Ammon's horn (tissue), 1 donor: ENCODE measurements at regions not wholly inside any gene's neighbourhood (a gene's known extent, or its start where the extent isn't known, plus 50 kb on each side); places are given as distances from the start of the nearest gene placed in this dataset.

Experiments used
- DNase-seq: peaks from one replicate; pipeline ENCODE4 v3.0.0-alpha.2; 2016; ENCODE audit warnings: low spot score

DNA sequence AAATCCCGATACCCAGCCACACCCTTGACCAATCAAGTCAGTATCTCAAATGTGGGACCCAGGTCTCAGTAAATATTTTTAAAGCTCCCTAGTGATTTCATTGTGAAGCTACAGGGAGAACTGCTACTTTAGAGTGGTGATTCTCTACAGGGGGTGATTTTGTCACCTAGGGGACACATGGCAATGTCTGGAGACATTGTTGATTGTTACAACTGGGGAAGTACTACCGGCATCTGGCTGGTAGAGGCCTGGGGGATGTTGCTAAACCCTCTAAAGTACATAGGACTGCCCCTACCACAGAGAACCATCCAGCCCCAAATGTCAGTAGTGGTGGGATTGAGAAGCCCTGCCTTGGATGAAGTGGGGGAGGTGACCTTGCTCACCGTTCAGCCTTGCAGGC lies 152.9 kb downstream of the RPS24 start:
- no peak for DNase-seq

DNA sequence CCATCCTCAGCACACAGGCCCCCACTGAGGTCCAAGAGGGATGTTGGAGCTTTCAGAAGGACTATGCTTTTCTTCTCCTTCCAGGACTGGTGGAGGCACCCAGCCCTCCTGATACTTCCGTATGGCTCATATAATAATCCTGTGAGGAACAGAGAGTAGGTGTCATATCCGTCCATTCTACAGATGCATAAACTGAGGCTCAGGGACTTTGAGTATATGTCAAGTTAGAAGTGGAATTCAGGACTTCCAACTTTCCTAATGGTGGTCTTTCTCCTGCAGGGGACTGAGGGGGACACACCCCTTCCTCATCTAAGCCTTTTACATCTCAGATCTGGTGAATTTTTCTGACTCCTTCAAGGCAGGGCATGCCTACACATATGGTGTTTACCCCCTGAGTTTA lies 153.7 kb downstream of the RPS24 start:
- no peak for DNase-seq

DNA sequence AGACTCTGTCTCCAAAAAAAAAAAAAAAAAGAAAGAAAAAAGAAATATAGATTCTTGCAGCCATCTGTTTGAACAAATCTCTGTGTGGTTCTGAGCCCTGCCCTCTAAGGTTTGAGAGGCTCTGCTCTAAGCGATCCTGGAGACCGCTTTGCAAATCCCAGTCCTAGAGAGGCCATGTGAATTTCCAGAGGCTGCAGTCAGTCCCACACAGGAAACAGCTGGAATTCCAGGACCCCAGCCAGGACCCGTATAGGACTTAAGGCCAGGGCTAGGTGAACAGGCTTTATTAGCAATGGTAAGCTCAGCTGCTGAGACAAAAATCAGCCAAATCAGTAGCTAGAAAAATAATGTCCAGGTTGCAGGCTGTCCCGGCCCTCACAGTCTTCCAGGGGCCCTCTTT lies 154.8 kb downstream of the RPS24 start:
- no peak for DNase-seq

DNA sequence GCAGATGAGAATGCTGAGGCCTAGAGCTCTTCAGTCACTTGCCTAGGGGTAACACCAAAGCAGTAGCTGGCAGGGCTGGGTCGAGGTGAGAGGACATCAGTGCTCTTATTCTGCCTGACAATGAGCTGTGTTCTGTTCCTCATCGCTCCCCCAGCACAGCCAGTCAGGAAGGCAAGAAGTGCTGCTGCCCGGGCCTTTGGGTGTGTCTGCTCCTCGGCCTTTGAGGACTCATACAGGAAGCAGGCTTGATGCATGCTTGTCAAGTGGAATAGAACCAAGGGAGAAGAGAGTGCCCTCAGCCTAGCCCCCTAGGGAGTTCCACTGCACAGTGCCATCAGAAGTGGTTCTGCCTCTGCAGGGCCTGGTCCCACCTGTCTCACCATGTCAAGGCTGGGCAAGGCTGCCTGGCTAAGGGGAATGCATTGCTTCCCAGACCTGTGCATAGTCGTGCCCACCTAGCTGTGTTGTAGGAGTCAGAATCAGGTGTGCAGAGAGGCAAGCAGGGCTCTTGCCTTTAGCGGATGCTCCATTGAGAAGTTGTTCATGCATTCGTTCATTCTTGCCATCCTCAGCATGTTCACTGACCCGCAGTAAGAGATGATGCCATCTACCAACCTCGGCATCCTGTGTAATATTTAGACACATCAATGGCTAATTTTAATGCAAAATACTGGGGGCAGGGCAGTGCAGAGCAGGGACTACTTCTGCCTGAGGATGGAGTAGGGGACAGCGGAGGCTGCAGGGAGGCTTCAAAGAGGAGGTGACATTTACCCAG lies 156.6 kb downstream of the RPS24 start:
- DNase-seq, result no peak

DNA sequence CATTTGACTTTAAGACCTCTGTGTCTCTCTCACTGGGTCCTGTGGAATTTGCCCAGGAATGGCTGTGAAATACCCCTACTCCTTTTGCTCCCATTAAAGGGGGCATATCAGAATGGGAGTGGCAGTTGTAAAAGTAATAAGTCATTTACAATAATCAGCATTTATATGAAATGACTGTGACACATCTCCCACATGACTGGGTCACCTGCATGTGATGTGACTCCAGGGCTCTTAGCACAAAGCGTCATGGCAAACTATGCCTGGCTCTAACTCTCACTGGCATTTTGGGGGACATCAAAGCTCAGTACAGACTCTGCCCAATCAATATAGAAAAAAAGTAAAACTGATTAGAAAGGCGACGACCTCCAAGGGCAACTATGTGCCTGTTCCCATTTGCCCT lies 157.6 kb downstream of the RPS24 start:
- DNase-seq, result no peak

DNA sequence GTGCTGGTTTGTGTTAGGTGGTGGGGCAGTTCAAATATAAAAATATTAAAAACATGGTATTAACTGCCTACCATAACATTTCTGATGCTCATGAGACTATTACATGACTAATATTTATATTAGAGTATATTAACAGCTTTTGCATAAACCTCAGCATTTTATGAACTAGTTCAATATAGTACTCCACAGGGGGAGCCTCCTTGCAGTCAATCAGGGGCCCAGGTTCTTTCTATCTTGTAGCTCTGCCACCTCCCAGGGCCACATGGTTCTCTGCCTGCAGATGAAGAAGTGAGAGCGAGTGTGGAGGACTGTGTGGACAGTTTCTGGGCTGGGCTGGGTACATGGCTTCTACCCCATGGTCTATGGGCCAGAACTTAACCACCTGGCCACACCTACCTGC lies 159.5 kb downstream of the RPS24 start:
- DNase-seq, result no peak

DNA sequence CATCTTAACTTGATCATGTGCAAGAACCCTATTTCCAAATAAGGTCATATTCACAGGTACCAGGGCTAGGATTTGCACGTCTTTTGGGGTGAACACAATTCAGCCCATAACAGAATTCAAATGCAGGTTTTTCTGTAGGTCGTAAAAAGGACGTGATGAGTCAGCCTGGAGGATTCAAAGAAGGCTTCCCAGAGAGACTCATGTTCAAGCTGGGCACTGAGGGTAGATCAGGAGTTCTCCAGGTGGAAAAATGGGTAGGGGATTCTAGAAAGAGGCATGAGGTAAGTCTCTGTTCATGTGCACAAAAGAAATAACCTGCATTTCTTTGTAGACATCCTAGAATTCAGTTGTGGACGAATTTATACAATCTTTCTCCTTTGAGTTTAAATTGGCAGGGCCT lies 160.4 kb downstream of the RPS24 start:
- no peak for DNase-seq

DNA sequence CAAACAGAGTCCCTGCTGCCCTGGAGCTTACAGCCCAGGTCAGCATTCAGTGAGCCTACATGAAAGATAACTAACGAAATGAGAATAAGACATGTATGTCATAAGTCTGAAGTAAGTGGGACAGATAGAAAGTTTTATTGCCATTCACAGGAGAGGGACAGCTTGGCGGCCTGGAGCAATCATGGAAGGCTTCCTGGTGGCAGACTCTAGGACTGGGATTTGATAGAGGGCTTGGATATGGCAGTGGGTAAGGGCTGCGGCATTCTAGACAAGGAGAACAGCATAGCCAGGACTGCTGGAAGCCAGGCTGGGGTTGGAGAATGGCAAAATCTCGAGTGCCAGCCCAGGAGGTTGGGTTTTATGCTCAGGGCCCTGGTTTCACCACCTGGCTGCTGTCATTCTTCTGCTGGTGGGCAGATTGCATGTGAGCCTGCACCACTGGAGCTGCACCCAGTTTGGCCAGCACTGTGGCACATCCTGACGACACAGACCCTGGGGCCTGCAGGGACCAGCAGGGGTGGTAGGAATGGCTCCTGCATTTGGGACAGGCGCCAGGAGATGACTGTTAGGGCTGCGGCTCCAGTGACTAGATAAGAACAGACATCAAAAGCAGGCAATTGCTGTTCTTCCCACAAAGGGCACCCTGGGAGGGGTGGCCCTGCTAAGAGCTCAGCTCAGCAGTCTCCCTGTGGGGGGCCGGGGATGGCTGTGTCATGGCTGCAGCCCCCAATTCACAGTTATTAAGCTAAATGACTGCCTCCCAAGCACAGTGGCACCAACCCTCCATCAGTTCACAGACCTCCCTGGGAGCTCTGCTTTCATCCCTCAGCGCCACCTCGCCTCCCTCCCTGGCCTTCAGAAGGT lies 161.1 kb downstream of the RPS24 start:
- DNase-seq, result no peak

DNA sequence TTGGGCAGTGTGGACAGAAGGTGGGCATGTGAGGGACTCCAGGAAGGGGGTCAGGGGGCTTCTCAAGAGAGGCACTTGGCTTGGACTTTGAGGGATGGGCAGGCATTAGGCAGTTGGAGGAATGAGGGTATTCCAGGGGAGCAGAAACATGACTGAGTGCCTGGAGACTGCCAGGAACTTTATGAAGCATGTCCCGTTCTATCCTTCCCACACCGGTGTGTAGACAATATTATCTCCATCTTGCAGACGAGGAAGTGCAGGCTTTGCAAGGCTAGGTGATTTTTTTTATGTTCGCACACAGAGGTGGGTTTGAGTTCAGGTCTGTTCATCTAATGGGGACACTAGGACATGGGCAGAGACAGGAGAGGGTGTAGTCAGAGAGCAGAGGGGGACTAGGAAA lies 162.7 kb downstream of the RPS24 start:
- no peak for DNase-seq

DNA sequence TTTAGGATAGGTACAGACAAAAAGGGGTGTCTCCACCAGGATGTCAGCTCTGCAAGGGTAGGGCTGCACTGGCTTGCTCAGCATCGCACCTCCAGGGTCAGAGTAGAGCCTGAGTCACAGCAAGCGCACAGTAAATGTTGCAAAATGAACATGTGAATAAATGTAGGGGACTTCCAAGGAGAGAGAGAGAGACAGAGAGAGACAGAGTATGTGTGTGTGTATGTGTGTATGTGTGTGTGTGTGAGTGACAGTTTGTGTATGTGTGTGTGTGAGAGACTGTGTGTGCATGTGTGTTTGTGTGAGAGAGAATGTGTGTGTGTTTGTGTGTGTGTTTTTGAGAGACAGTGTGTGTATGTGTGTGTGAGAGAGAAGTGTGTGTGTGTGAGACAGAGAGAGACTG lies 163.3 kb downstream of the RPS24 start:
- DNase-seq, result no peak

DNA sequence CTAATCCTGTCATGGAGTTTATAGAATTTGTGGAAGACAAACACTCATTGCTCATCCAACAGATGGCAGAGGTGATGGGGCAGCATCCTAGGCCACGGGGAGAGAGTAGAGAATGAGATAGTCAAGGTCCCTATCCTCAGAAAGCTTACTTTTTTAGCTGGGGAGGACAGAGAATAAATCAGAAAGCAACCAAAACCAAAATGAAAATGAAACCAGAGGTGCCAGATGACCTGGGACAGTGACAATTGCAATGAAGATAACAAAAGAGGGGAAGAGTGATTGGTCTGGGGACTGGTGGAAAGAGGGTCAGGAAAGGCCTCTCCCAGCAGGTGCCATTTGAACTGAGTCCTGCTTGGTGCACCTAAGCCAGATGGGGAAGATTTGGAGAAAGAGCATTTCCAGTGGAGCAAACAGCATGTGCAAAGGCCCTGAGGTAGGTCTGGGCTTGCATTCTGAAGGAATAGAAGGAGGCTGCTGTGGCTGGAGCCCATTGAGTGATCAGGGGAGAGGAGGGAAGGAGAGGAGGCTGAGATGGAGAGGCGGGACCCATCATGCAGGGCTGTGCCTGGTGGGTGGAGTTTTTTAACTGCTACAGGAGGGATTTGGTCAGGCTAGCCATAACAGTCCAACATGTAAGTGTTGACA lies 164.1 kb downstream of the RPS24 start:
- DNase-seq, result no peak

DNA sequence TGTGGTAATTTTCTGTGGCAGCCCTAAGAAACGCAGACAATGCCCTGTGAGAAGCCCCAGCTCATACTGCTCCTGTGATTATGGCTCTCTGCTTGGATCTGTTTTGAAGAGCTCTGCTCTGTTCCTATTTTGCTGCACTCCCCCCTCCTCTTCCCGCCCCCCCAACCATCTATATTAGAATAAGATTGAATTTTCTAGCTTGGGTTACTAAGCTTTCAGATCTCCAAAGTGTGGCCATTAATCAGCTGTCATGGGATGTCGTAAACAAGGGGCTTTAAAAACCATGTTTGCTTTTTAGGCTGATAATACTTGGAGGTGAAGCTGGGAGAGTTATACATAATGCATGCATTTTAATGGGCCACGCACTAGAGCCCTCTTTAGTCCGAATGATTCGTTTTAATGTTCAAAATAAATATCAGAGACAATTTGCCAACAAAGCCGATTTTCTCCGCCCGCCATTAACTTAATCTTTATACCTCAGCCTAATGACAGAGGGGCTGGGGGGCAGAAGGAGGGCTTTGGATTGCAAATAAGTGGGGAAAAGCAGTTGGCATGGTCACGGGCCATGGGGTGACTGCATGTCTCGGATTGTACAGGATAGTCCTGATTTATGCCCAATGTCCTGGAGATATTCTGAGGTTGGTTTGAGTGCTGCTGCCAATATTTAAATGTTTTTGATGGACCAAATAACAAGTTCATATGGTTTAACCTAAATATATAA lies 165.5 kb downstream of the RPS24 start:
- DNase-seq, result no peak

DNA sequence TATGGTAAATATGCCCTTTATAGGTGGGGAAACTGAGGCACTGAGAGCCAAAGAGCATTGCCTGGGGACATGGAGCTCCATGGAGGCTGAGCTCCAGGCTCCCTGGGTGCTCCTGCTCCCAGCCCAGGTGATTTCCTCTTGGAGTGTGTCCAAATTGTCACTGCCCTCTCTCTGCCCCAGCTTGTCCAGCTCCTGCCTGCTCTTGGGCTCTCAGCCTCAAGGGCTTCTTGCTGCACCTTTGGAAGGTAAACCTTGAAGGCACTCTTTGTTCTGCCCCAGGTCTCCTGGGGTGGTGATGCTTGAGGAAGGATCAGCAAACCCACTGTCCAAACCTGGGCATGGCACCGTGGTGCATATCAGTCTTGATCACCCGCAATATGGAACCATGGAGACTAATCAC lies 166.1 kb downstream of the RPS24 start:
- no peak for DNase-seq

DNA sequence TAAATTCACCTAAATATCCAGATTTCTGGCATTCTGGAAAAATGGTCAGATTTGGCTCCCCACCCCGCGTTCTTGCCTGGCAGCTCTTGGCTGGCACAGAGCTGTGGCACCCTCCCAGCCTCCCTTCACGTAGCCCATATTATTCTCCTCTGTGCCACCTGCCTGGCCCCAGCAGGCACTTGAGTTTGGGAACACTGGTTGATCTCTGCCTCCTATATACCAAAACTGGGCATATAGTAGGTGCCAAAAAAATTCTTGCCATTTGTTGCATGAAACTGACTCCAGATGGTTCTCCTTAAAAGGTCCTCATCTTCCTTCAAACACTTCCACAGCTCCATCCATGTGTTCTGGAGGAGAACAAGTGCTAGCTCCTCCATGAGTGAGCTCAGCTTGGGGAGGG lies 167.0 kb downstream of the RPS24 start:
- DNase-seq, result no peak

DNA sequence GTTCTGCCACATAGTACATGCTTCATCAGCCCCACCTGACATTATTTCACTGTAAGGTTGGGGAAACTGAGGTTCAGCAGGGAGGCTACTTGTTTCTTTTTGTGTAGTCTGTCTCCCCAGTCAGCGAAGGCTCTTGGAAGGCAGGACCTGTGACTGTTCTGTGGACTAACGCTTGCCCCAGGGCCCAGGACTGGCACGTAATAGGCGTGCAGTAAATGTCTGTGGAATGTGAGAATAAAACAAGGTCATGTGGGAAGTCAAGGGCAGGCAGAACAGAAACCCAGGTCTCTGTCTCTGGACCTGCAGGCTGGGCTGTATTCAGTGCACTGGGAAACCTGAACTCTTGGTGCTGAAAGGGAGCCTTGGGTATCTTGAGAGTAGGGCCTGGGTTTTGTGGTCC lies 168.7 kb downstream of the RPS24 start:
- DNase-seq, result no peak

DNA sequence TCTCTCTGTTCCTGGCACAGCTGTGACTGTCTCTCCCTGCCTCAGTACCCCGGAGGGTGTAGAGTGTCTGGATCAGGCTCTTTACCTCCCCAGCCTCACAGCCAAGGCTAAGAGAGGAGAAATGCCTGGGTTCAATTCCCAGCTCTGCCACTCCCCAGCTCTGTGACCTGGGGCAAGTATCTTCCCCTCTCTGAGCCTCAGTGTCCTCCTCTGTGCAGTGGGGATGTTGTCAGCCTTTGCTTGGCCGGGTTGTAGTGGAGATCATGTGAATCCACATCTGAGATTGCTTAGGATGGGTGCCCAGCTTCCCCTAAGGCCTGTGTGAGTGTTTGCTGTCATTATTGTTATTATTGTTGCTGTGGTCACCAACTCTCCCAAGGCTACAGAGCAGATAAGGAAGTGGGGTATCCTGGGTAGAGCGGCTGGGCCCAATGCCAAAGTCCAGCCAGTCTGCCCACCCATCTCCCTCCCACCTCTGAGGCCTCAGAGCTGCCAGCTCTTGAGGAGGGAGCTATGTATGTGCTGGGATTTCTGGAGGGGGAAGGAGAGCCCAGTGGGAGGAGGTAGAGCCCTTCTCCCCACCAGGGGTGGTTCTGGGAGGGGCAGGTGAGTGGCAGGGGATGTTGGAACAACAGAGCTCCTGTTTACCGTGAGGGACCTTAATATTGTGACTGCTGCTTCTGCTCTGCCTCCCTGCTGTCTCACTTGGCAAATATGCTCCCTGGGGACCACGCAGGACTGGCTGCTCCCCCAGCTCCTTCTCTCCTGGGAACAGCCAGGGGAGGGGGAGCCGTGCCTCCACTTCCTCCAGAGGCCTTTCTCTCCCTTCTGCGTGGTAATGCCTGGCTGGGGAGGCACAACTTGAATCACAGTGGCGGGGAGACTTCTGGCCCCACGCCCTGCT lies 170.5 kb downstream of the RPS24 start:
- no peak for DNase-seq

DNA sequence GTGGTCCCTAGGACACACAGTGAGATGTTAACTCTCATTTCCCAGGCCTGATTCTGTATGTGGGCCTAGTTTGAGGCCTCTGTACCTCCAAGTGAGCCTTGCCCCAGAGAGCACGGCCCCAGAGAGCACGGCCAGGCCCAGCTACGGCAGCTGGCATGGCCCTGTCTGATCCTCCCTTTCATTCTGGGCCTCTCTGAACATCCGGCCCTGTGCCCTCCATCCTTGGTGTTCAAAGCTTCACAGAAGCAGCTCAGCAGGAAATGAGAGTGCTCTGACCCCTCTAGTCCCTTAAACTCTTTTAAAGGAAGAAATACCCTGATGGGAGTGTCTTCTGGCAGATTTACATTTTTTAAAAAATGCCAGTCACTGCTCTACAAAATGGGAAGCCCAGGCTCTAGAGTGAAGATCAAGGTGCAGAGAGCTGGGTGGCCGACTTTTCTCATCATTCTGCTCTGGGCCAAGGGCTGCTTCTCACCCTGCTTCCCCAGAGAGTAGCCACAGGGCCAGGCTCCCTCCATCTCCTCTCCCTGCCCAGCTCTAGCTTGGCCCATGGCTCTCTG lies 171.9 kb downstream of the RPS24 start:
- DNase-seq, result no peak

DNA sequence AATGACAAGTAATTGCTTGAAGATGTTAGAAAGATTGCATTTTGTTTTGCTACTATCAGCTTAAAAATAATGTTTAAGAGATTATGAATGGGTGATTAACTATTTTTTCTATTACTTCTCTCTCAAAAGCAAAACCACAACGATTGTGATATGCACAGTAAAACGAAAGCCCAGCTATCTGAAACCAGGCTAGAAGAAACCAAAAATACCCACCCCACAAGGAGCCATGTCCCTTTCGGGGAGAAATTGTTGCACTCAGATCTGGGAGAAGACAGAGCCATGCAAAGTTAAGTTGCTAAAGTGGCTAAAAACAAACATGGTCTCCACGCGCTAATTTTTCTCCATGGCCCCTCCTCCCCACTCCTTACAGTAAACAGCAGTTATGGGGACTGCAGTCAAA lies 173.6 kb downstream of the RPS24 start:
- no peak for DNase-seq

DNA sequence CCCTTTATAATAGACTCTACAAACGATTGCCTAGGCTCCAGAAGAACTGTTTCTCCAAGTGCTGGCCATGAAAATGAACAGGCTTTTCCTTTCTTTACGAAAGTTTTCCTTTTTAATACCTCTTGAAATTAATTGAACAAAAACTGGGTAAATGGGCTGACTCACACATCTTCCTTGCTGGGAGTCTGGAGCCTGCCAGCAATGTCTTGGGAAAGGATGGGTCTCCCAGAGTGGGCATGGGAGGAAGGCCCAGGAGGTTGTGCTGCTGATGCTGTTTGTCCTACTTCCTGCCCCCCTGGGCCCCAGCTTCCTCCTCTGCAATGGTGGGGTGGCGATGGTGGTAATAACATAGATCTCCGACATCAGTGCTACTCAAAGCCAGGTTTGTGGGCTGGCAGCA lies 174.1 kb downstream of the RPS24 start:
- no peak for DNase-seq

DNA sequence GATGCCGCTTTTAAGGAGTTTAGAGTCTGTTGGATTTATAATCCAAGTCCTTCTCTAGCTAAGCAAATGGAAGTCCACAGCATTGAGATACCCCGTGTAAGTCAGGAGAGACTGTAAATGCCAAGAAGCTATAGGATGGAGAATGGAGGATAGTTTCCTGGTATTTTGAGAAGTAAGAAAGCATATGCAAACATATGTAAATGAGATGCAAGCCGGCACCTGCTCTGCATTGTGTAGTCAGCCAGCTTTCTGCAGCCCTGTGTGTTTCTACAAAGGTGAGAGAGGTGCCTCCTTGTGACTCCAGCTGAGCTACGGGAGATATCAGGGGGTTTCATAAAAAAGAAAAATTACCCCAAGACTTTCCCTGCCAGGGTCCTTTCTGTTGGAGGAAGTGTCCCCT lies 176.3 kb downstream of the RPS24 start:
- no peak for DNase-seq

DNA sequence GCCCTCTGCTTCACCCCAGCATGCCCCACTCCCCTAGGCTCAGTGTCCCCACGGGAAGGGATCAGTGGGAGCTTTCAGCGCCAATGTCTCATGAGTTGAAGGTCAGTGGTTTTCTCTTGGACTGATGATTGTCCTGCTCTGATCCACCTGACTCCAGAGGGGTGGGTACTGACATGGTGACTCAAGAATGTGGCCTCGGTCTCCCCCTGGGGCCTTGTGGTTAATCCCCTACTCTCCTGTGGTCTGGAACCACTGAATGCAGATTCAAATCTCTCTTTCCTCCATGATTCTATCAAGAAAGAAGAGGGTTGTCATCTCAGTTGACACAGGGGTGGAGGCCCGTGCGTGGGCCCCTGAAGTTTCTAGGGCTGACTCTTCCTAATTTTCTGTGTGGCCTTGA lies 176.9 kb downstream of the RPS24 start:
- DNase-seq, result no peak
